Body of pancreas (tissue), 4 donors: ENCODE measurements at regions not wholly inside any gene's neighbourhood (a gene's known extent, or its start where the extent isn't known, plus 50 kb on each side); places are given as distances from the start of the nearest gene placed in this dataset.

Experiments used
- POLR2A ChIP-seq, 3 donors: fragments of 450-650 bp; IDR thresholded peaks; one replicate each; pipeline ENCODE4 v1.6.1; 2016; ENCODE audit warnings: antibody characterized with exemption in 3 of 3, mild to moderate bottlenecking in 2 of 3
- TF ChIP-seq, protein P1 (sequence below), 7 experiments: fragments of 450-650 bp in 4 of 7; fragments of 200-600 bp in 3 of 7; sonication (generic) in 3 of 7; IDR thresholded peaks; one replicate each; pipeline ENCODE4 v1.5.1; 2016 to 2019; ENCODE audit warnings: antibody characterized with exemption in 7 of 7

DNA sequence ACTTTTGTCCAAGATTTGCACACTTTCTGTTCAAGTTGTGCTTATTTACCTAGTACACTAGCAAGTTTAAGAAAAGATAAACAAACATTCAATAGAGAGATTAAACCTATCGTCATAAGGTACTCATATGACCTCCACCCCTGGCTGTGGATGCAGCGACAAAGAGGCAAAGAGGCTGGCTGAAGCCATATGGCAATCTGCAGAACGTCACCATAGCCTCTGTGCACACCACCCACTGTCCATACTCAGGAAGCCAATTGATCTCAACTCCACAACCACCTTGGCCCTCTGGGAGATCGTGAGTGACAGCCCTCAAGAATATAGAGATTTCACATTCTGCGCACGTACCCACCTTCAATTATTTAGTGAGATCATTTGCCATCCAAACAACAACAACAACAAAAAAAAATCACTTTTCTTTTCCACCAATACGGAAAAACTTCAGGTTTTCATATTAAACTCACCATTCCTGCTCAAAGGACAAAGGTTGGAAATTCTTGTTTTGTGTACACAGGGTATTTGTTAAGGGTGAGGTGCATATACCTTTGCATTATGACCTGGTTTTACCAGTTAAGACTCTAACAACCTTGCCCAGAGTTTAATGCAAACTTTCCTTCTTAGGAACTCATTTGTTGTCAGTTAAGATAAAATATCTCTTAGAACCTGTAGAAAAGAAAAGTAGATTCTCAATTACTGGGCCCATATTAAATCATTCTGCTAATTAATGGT is 243.0 kb upstream of the FSTL5 start:
- no peak for TF ChIP-seq POLR2A (IDR thresholded peaks at IDR 0.05)
- TF ChIP-seq, protein P1, sequence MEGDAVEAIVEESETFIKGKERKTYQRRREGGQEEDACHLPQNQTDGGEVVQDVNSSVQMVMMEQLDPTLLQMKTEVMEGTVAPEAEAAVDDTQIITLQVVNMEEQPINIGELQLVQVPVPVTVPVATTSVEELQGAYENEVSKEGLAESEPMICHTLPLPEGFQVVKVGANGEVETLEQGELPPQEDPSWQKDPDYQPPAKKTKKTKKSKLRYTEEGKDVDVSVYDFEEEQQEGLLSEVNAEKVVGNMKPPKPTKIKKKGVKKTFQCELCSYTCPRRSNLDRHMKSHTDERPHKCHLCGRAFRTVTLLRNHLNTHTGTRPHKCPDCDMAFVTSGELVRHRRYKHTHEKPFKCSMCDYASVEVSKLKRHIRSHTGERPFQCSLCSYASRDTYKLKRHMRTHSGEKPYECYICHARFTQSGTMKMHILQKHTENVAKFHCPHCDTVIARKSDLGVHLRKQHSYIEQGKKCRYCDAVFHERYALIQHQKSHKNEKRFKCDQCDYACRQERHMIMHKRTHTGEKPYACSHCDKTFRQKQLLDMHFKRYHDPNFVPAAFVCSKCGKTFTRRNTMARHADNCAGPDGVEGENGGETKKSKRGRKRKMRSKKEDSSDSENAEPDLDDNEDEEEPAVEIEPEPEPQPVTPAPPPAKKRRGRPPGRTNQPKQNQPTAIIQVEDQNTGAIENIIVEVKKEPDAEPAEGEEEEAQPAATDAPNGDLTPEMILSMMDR (IDR thresholded peaks at IDR 0.05): no peak
